ENCODE measurements at regions not wholly inside any gene's neighbourhood (a gene's known extent, or its start where the extent isn't known, plus 50 kb on each side); places are given as distances from the start of the nearest gene placed in this dataset.

- TF ChIP-seq CTCF (IDR thresholded peaks at IDR 0.05; ENCODE audit: insufficient read depth, low read length): no peak
- no peak for DNase-seq (ENCODE audit: low read depth)
- H3K4me3 ChIP-seq (ENCODE audit: low read depth, low read length): no peak overlapping the region
These were observed 369.4 kb downstream of the SOX2 start for GRCh38 chr3:182081096-182081495.

DNA sequence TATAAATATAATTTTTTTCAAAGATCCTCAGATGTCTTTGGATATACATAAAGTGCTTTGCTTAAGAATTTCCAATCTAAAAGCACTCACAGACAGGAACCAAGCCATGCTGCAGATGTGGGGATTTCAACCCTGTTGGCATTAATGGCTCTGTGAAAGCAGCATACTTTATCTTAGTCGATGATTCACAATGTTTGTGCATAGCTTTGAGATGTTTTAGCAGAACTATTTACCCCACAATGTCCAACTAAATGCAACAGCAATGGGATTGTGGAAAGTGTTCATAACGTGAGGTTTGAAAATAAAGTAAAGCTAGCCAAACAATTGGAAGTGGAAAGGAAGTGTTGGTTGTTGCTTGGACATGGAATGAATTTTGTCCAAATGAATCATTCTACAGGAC lies 371.4 kb downstream of the SOX2 start:
- H3K4me3 ChIP-seq (ENCODE audit: low read depth, low read length): no peak overlapping the region
- no peak for DNase-seq (ENCODE audit: low read depth)
- TF ChIP-seq CTCF (IDR thresholded peaks at IDR 0.05; ENCODE audit: insufficient read depth, low read length): no peak

DNA sequence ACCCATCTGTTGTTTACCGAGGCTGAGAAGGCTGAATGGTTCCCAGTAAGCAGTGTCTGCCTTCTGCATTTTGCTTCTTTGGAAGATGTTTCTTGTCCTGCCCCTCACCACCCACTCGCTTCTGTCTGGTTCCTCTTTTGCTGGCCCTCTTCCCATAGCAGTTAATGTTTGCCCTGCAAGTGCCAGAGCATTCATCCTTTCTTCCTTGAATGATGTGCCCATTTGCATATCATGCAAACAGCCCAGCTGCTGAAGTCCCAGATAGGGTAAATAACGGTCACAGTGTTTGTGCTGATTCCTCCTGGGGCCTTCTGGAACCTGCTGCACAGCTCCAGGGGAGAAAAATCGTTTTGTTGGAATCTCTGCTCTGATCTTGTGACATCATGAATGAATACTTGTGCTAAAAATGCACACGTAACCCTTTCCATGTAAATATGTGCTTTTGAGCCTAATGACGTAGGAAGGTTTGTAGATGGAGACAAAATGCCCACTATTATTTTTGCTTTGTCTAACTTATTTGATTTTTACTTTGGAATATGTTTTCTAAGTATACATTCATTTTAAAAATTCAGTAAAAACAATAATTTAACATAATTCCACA lies 381.0 kb downstream of the SOX2 start:
- DNase-seq (ENCODE audit: low read depth): no peak
- H3K4me3 ChIP-seq (ENCODE audit: low read depth, low read length): no peak overlapping the region
- TF ChIP-seq CTCF (IDR thresholded peaks at IDR 0.05; ENCODE audit: insufficient read depth, low read length): no peak

GRCh38 chr3:182094321-182094720 lies 382.6 kb downstream of the SOX2 start:
- H3K4me3 ChIP-seq (ENCODE audit: low read depth, low read length): no peak overlapping the region
- no peak for DNase-seq (ENCODE audit: low read depth)
- no peak for TF ChIP-seq CTCF (IDR thresholded peaks at IDR 0.05; ENCODE audit: insufficient read depth, low read length)

DNA sequence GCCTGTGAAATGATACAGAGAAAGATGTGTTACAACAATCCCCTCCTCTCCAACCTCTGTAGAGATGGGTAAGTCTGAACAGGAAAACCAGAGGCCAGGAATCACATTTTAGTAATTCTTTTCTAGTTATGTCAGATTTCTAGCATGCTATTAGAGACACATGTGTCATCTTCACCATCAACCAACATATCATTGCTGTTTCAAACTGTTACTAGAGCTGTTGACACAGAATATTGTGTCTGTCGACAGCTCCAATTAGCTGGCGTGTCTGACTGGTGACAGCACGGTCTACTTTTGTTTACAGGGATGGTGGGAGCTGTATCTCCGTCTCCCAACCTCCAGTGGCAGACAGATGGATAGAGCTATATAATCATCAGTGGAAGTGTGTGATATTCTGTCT lies 393.2 kb downstream of the SOX2 start:
- no peak for TF ChIP-seq CTCF (IDR thresholded peaks at IDR 0.05; ENCODE audit: insufficient read depth, low read length)
- H3K4me3 ChIP-seq (ENCODE audit: low read depth, low read length): no peak overlapping the region
- DNase-seq (ENCODE audit: low read depth): no peak

DNA sequence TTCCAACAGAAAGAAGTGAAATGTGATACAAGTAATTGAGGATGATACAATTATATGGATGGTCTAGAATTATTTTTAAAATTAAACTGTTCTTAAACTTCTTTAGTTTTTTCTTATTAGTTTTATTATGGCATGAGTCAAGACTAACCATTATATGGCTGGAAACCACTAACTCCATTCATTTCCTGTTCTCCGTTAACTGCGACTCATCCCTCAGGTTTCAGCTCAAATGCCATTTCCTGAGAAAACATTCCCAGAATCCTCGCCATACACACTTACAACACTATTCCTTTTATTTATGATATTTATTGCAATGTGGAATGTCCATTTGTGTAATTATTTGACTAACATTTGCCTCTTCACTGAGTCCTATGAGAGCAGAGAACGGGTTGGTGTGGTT lies 394.1 kb downstream of the SOX2 start:
- no peak for DNase-seq (ENCODE audit: low read depth)
- no peak for TF ChIP-seq CTCF (IDR thresholded peaks at IDR 0.05; ENCODE audit: insufficient read depth, low read length)
- H3K4me3 ChIP-seq (ENCODE audit: low read depth, low read length): no peak overlapping the region

- no peak overlapping the region for H3K4me3 ChIP-seq (ENCODE audit: low read depth, low read length)
- no peak for TF ChIP-seq CTCF (IDR thresholded peaks at IDR 0.05; ENCODE audit: insufficient read depth, low read length)
- DNase-seq (ENCODE audit: low read depth): no peak
These were observed 396.6 kb downstream of the SOX2 start for GRCh38 chr3:182108371-182108770.

Measured in fibroblast of the aortic adventitia (primary cell).